H7 (cell line): ENCODE measurements at regions not wholly inside any gene's neighbourhood (a gene's known extent, or its start where the extent isn't known, plus 50 kb on each side); places are given as distances from the start of the nearest gene placed in this dataset.

Source experiments
- DNase-seq: peaks from one replicate; pipeline ENCODE4 v3.0.0; 2012
- H3K27me3 ChIP-seq: 2 replicates; pipeline ENCODE4 v1.6.0; 2011; ENCODE audit warnings: mild to moderate bottlenecking, low read length; ENCODE audit not compliant: control insufficient read depth, insufficient read depth
- H3K36me3 ChIP-seq: replicated peaks from 2 replicates; pipeline ENCODE4 v1.5.1; 2011; ENCODE audit warnings: low read length; ENCODE audit not compliant: control insufficient read depth, insufficient read depth
- H3K4me3 ChIP-seq: 2 replicates; pipeline ENCODE4 v1.5.1; 2011; ENCODE audit warnings: low read depth, mild to moderate bottlenecking, control low read depth, low read length, moderate library complexity; ENCODE audit not compliant: insufficient read depth

- DNase-seq = no peak
- Histone ChIP-seq H3K27me3 (no peaks in the 10 kb centered on the region; the same call in 1 of the 2 replicates), H3K4me3 (no peak overlapping the region), H3K36me3 (no peaks in the 10 kb centered on the region)
These were observed 137.6 kb upstream of the MAX start for GRCh38 chr14:65239938-65240296.

DNA sequence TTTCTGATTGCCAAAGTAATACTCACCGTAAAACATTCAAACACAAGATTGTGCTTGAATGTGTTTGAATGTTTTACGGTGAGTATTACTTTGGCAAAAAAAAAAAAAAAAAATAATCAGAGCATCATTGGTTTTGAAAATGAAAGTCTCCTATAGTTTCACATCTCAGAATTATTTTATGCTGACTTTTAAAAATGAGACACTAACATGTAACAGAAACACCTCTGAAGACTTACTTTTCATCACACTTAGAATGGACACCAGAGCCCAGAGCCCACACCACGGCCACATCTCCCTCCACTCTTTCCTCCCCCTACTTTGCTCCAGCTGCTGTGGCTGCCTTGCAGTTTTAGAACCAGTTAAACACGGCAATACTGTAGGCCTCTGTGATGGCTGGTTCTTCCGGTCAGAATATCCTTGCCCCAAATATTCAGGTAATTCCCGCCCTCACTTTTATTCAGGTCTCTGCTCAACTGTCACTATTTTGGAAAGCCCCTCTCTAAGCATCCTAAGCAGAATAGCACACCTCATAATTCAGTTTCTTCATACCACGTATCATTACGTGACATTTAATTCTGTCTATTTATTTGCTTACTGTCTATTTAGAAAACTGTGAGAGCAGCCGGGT lies 138.9 kb upstream of the MAX start:
- no peak for DNase-seq
- no peak overlapping the region for H3K4me3 ChIP-seq
- no peaks in the 10 kb centered on the region; the same call in 1 of the 2 replicates for H3K27me3 ChIP-seq
- no peaks in the 10 kb centered on the region for H3K36me3 ChIP-seq

GRCh38 chr14:65242732-65243134 lies 140.4 kb upstream of the MAX start:
- DNase-seq = no peak
- no peaks in the 10 kb centered on the region; the same call in 1 of the 2 replicates for H3K27me3 ChIP-seq

GRCh38 chr14:65243766-65244442 lies 141.6 kb upstream of the MAX start:
- no peak for DNase-seq
- H3K4me3 ChIP-seq = no peak overlapping the region
- no peaks in the 10 kb centered on the region for H3K36me3 ChIP-seq
- no peaks in the 10 kb centered on the region; the same call in 1 of the 2 replicates for H3K27me3 ChIP-seq

More at GRCh38 chr14:65242732-65243134, 140.4 kb upstream of the MAX start:
- H3K4me3 ChIP-seq = no peak overlapping the region
- no peaks in the 10 kb centered on the region for H3K36me3 ChIP-seq

- H3K36me3 ChIP-seq = no peaks in the 10 kb centered on the region
These were observed 147.3 kb upstream of the MAX start for GRCh38 chr14:65249471-65250161.

DNA sequence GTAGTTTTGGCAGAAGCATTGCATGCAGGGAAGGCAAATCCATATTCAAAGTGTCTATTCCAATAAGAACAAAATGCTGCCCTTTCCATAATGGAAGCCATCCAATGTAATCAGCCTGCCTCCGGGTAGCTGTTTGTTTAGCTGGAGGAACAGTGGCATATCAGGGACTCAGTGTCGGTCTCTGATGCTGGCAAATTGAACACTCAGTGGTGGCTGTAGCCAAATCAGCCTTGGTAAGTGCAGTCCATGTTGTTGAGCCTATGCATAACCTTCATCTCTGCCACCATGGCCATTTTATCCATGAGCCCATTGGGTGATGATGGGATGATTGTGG lies 147.8 kb upstream of the MAX start:
- no peak overlapping the region for H3K4me3 ChIP-seq
- no peak for DNase-seq
- H3K36me3 ChIP-seq = no peaks in the 10 kb centered on the region
- no peaks in the 10 kb centered on the region; the same call in 1 of the 2 replicates for H3K27me3 ChIP-seq

More at GRCh38 chr14:65249471-65250161, 147.3 kb upstream of the MAX start:
- DNase-seq = no peak
- H3K4me3 ChIP-seq = no peak overlapping the region
- H3K27me3 ChIP-seq = no peaks in the 10 kb centered on the region; the same call in 1 of the 2 replicates

GRCh38 chr14:65251213-65251612 lies 148.9 kb upstream of the MAX start:
- Histone ChIP-seq H3K27me3 (no peaks in the 10 kb centered on the region), H3K4me3 (no peak overlapping the region), H3K36me3 (no peaks in the 10 kb centered on the region)
- DNase-seq = no peak

GRCh38 chr14:65252482-65253255 lies 150.4 kb upstream of the MAX start:
- Histone ChIP-seq H3K4me3 (no peak overlapping the region), H3K36me3 (no peaks in the 10 kb centered on the region), H3K27me3 (no peaks in the 10 kb centered on the region)
- no peak for DNase-seq

DNA sequence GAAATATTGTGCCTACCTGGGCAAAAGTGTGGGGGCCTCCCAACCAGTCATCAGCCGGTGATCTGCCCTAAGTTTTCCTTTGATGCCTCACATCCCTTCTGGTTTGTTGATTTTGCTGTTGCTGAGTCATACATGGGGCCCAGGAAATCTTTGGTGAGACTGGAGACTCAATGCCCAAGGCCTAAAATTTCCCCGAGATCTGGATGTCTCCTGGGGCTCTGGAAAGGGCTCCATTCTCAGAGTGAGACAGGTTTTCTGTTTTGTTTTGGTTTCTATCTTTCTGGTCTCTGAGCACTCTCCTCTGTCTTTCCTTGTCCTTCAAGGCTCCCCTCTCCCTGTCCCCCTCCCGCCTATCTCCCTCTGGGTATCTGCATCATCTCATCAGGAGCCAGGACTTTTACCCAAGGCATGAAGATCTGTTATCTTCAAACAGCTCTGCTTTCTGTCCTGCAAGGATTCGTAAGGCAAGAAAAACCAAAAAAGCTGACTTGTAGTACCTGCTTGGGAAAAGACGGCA lies 152.8 kb upstream of the MAX start:
- no peaks in the 10 kb centered on the region for H3K36me3 ChIP-seq
- peak; percentile 43 for DNase-seq
- H3K4me3 ChIP-seq = no peak overlapping the region
- no peaks in the 10 kb centered on the region for H3K27me3 ChIP-seq

- H3K36me3 ChIP-seq = no peaks in the 10 kb centered on the region
- no peak overlapping the region for H3K4me3 ChIP-seq
These were observed 153.5 kb upstream of the MAX start for GRCh38 chr14:65255583-65256461.

GRCh38 chr14:65256714-65257113 lies 154.4 kb upstream of the MAX start:
- no peaks in the 10 kb centered on the region for H3K36me3 ChIP-seq
- H3K4me3 ChIP-seq = no peak overlapping the region
- no peaks in the 10 kb centered on the region for H3K27me3 ChIP-seq
- DNase-seq = no peak

More at GRCh38 chr14:65255583-65256461, 153.5 kb upstream of the MAX start:
- peak; percentile 88 for DNase-seq
- H3K27me3 ChIP-seq = no peaks in the 10 kb centered on the region

DNA sequence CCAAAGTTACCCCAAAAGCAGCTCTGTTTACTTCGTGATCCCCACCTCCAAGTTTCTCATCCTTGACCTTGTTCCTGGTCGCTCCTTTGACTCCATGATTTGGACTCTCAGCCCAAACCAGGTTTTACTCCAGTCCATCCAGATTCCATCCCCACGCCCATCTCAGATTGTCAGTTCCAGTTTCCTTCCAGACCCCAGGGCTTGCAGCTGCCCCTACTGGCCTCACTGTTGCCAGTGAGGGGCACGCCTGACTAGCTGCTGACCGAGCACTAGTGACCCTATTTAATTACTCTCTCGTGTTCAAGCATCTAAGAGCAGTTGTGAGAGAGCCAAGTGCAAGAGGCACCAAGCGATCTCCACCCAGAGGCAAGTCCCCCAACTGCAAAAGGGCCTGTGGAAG lies 155.1 kb upstream of the FUT8 start:
- DNase-seq = no peak
- H3K4me3 ChIP-seq = no peak overlapping the region
- H3K36me3 ChIP-seq = no peaks in the 10 kb centered on the region
- no peaks in the 10 kb centered on the region for H3K27me3 ChIP-seq

GRCh38 chr14:65258391-65258790 lies 154.1 kb upstream of the FUT8 start:
- Histone ChIP-seq H3K4me3 (no peak overlapping the region), H3K36me3 (no peaks in the 10 kb centered on the region)
- DNase-seq = no peak

DNA sequence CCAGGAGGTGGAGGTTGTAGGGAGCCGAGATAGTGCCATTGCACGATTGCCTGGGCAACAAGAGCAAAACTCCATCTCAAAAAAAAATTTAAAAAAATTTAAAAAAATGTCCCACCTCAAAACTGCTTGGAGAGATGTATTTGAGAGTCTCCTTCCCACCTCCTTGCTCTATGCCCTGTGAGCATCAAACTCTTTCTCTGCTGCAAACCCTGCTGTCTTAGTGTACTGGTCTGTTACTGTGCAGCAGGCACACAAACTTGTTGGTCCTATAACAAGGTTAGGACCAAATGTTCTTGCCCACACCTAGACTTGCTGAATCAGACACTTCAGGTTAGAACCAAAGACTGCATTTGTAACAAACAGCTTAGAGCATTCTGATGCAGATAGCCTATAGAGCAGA lies 153.5 kb upstream of the FUT8 start:
- H3K36me3 ChIP-seq = no peaks in the 10 kb centered on the region
- no peak overlapping the region for H3K4me3 ChIP-seq
- DNase-seq = no peak
- no peaks in the 10 kb centered on the region for H3K27me3 ChIP-seq

More at GRCh38 chr14:65258391-65258790, 154.1 kb upstream of the FUT8 start:
- H3K27me3 ChIP-seq = no peaks in the 10 kb centered on the region
